ENCODE measurements at regions not wholly inside any gene's neighbourhood (a gene's known extent, or its start where the extent isn't known, plus 50 kb on each side); places are given as distances from the start of the nearest gene placed in this dataset.

DNA sequence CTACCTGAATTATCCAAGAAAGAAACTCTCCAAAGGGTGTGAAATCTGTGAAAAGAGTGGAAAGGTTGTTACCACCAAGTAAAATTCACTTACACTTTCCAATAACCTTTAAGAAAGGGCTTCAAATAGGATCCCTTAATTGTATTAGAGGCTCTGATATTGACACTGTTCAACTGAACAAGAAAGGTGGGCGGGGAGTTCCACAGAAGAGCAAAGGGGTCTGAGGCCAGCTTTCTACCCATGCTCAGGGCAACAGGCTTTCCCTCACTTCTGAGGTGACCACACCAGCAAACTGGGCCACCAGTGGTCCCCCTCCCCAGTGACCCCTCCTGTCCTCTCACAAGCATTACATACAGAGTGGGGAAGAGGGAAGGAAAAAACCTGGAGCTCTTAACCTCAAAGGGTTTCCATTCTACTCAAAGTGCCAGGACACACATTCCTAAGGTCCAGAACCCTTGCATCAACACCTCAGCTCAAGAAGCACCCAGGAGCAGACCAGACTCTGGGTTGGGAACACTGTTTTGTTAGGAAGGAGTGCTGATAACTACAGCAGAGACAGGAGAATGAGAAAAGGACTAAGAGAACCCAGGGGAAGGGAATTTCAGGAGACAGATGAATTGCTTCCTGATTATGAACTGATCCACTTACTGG, 71.6 kb upstream of the AKIP1 start:
- Histone ChIP-seq H3K36me3 (ENCODE audit: insufficient read depth, low read length) (no peaks in the 10 kb centered on the region), H3K27ac (ENCODE audit: low read depth, low read length, poor library complexity, severe bottlenecking) (no peak overlapping the region), H3K4me1 (ENCODE audit: insufficient read depth, low read length, poor library complexity, severe bottlenecking) (no peaks in the 10 kb centered on the region), H3K9me2 (ENCODE audit: insufficient read depth, low read length) (no peaks in the 10 kb centered on the region), H3K79me2 (ENCODE audit: insufficient read depth, low read depth, low read length) (no peaks in the 10 kb centered on the region), H4K20me1 (ENCODE audit: insufficient read depth, low read length) (no peaks in the 10 kb centered on the region), H3K9me3 (ENCODE audit: low read length) (no peaks in the 10 kb centered on the region), H2AFZ (ENCODE audit: low read length) (no peak overlapping the region), H3K4me2 (ENCODE audit: low read length) (no peak overlapping the region), H3K4me3 (ENCODE audit: low read depth, low read length, poor library complexity, severe bottlenecking) (no peak overlapping the region)
- TF ChIP-seq, protein P1, sequence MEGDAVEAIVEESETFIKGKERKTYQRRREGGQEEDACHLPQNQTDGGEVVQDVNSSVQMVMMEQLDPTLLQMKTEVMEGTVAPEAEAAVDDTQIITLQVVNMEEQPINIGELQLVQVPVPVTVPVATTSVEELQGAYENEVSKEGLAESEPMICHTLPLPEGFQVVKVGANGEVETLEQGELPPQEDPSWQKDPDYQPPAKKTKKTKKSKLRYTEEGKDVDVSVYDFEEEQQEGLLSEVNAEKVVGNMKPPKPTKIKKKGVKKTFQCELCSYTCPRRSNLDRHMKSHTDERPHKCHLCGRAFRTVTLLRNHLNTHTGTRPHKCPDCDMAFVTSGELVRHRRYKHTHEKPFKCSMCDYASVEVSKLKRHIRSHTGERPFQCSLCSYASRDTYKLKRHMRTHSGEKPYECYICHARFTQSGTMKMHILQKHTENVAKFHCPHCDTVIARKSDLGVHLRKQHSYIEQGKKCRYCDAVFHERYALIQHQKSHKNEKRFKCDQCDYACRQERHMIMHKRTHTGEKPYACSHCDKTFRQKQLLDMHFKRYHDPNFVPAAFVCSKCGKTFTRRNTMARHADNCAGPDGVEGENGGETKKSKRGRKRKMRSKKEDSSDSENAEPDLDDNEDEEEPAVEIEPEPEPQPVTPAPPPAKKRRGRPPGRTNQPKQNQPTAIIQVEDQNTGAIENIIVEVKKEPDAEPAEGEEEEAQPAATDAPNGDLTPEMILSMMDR (conservative IDR thresholded peaks at IDR 0.05; ENCODE audit: low read length), result no peak
- no peak for TF ChIP-seq EZH2phosphoT487 (IDR thresholded peaks at IDR 0.05; ENCODE audit: borderline replicate concordance, low read depth, low read length)
- ChIA-PET CTCF (ENCODE audit: unreplicated experiment) (no interaction called here), POLR2A (interaction anchor here (0.7 to 0.9 kb wide), 2 partner anchors 9 to 803 kb away, joined by 3 read pairs; no protein-coding TSS in a partner anchor)
- no TSS peak for BruUV-seq (replicated peaks)
- no peak for DNase-seq (ENCODE audit: low spot score)
- intact Hi-C loops (cut with micrococcal nuclease; ENCODE audit: unreplicated experiment), result no loop called here

DNA sequence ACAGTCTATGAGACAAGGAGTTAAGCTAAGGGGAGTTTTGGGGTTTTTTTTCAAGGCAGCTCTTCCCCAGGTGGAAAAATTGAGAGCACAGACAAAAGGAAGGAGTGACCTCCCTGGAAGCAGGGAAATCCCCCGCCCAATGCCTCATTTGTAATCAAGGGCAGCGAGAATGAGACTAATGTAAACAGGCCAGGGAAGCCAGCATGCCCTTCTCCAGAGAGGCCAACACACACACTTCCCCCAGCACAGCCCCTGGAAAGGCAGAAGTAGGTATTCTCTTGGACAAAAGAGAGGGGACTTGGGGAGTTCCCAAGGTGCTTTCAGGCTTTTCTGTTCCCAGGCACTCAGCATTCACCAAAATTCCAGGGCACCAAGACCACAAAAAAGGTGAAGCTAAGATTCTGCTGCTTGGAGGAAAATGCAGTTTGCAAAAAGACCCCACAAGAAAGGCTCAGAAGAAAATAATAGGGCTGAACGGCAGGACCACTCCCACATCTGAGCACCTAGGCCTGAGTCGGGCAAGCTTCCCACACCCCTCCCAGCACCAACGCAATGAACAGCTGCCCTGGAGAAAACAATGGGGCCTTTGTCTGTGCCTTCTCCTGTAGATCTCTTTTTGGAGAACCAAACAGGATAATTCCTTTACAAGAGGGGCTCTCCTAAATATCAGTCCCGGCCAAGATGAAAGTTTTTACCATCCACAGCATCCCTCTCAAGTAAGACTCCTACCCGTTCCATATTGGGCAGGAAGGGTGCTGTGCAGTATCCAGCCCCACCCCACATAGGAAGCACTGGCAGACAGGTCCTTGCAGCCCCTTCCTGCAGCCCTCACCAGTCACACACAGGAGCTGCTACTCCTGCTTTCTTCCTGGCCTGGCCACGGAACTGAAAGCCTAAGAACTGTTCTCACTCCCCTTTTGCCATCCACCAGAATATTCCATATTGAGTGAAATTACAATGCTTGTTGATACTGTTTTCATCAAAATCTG, 70.7 kb upstream of the AKIP1 start:
- H3K79me2 ChIP-seq (ENCODE audit: insufficient read depth, low read depth, low read length), result no peaks in the 10 kb centered on the region
- intact Hi-C loops (cut with micrococcal nuclease; ENCODE audit: unreplicated experiment), result no loop called here
- no peaks in the 10 kb centered on the region for H3K4me1 ChIP-seq (ENCODE audit: insufficient read depth, low read length, poor library complexity, severe bottlenecking)
- H3K9me2 ChIP-seq (ENCODE audit: insufficient read depth, low read length), result no peaks in the 10 kb centered on the region
- no peak overlapping the region for H3K4me3 ChIP-seq (ENCODE audit: low read depth, low read length, poor library complexity, severe bottlenecking)
- H3K36me3 ChIP-seq (ENCODE audit: insufficient read depth, low read length), result no peaks in the 10 kb centered on the region
- CTCF ChIA-PET (ENCODE audit: unreplicated experiment), result no interaction called here
- no peak overlapping the region for H3K27ac ChIP-seq (ENCODE audit: low read depth, low read length, poor library complexity, severe bottlenecking)
- H4K20me1 ChIP-seq (ENCODE audit: insufficient read depth, low read length), result no peaks in the 10 kb centered on the region
- POLR2A ChIA-PET, result interaction anchor here (0.7 to 0.9 kb wide), 2 partner anchors 10 to 802 kb away, joined by 3 read pairs; no protein-coding TSS in a partner anchor
- H3K9me3 ChIP-seq (ENCODE audit: low read length), result no peaks in the 10 kb centered on the region
- no TSS peak for BruUV-seq (replicated peaks)
- TF ChIP-seq, protein P1 (conservative IDR thresholded peaks at IDR 0.05; ENCODE audit: low read length), result no peak
- no peak for TF ChIP-seq EZH2phosphoT487 (IDR thresholded peaks at IDR 0.05; ENCODE audit: borderline replicate concordance, low read depth, low read length)
- DNase-seq (ENCODE audit: low spot score), result no peak
- no peak overlapping the region for H2AFZ ChIP-seq (ENCODE audit: low read length)
- H3K4me2 ChIP-seq (ENCODE audit: low read length), result no peak overlapping the region

Data from OCI-LY7 (cell line).